Endothelial cell of umbilical vein (primary cell): ENCODE measurements at regions not wholly inside any gene's neighbourhood (a gene's known extent, or its start where the extent isn't known, plus 50 kb on each side); places are given as distances from the start of the nearest gene placed in this dataset.

ENCODE experiments used
- BruUV-seq: library from RNA; stranded (reverse); fragments of 400-500 nt; replicated peaks from 2 replicates; lab custom pipeline; 2021; lab: Mats Ljungman, UMichigan
- CTCF ChIA-PET: fragments of 300-600, 350-600 bp; sonication (Branson Sonifier 250); formaldehyde crosslinking; loops from one replicate; lab custom pipeline; 2021; ENCODE audit warnings: antibody characterized with exemption, inconsistent platforms; lab: Charles Lee
- POLR2A ChIA-PET: fragments of 300-600, 350-600 bp; sonication (Branson Sonifier 250); formaldehyde crosslinking; loops from one replicate; lab custom pipeline; 2021; ENCODE audit warnings: antibody characterized with exemption, inconsistent platforms; lab: Charles Lee
- DNase-seq: peaks from one replicate; pipeline ENCODE4 v3.0.0-alpha.2; 2011; ENCODE audit warnings: low read depth, low spot score
- FAIRE-seq: peaks from 2 replicates; lab custom pipeline; 2011; peaks lifted over from hg19 to GRCh38; lab: Jason Lieb, UNC
- H2AFZ ChIP-seq: 2 replicates; pipeline ENCODE4 v1.6.0; 2012; ENCODE audit warnings: low read depth, low read length, control low read depth, inconsistent platforms
- H3K27ac ChIP-seq: 2 replicates; pipeline ENCODE4 v1.5.1; 2011; ENCODE audit warnings: low read depth, mild to moderate bottlenecking, control low read depth, low read length, moderate library complexity; ENCODE audit not compliant: insufficient read depth
- H3K27me3 ChIP-seq, 2 experiments: 2 replicates each; pipeline versions ENCODE4 v1.6.0 to v1.6.1; 2011; ENCODE audit warnings: low read length in 2 of 2, mixed read lengths in 1 of 2; ENCODE audit not compliant: control insufficient read depth in 2 of 2, insufficient read depth in 2 of 2
- H3K36me3 ChIP-seq, 2 experiments: 2 replicates in 1 of 2; 3 replicates in 1 of 2; pipeline ENCODE4 v1.5.1; 2011; ENCODE audit warnings: low read length in 2 of 2, mild to moderate bottlenecking in 1 of 2, moderate library complexity in 1 of 2; ENCODE audit not compliant: control insufficient read depth in 2 of 2, insufficient read depth in 2 of 2; ENCODE audit errors: extremely low read depth in 1 of 2
- H3K4me1 ChIP-seq: 3 replicates; pipeline ENCODE4 v1.5.1; 2011; ENCODE audit warnings: mild to moderate bottlenecking, low read length; ENCODE audit not compliant: control insufficient read depth, insufficient read depth; ENCODE audit errors: extremely low read depth
- H3K4me2 ChIP-seq: 2 replicates; pipeline ENCODE4 v1.6.1; 2011; ENCODE audit warnings: low read length, control low read depth, mixed read lengths; ENCODE audit not compliant: insufficient read depth
- H3K4me3 ChIP-seq, 3 experiments: fragments of 200-600 bp in 1 of 3; sonication (generic), shearing (Covaris generic) in 1 of 3; replicated peaks in 1 of 3; 2 replicates each; pipeline ENCODE4 v1.5.1; 2011 to 2016; ENCODE audit warnings: control low read depth in 3 of 3, low read length in 3 of 3, mild to moderate bottlenecking in 2 of 3, inconsistent platforms in 1 of 3, low read depth in 1 of 3, moderate library complexity in 1 of 3; ENCODE audit not compliant: insufficient read depth in 1 of 3
- H3K79me2 ChIP-seq: 2 replicates; pipeline ENCODE4 v1.6.0; 2012; ENCODE audit warnings: low read length, inconsistent platforms; ENCODE audit not compliant: control insufficient read depth, insufficient read depth
- H3K9ac ChIP-seq: replicated peaks from 2 replicates; pipeline ENCODE3; 2011; ENCODE audit warnings: low read length, control low read depth; ENCODE audit not compliant: insufficient read depth; ENCODE audit errors: extremely low read depth
- H3K9me1 ChIP-seq: replicated peaks from 3 replicates; pipeline ENCODE4 v1.6.0; 2011; ENCODE audit warnings: mild to moderate bottlenecking, low read length; ENCODE audit not compliant: control insufficient read depth, insufficient read depth; ENCODE audit errors: extremely low read depth
- H3K9me3 ChIP-seq: replicated peaks from 2 replicates; pipeline ENCODE4 v1.5.1; 2012; ENCODE audit warnings: low read length, inconsistent platforms; ENCODE audit not compliant: control insufficient read depth, insufficient read depth
- H4K20me1 ChIP-seq: replicated peaks from 2 replicates; pipeline ENCODE3; 2011; ENCODE audit warnings: mild to moderate bottlenecking, low read length; ENCODE audit not compliant: control insufficient read depth, insufficient read depth; ENCODE audit errors: extremely low read depth
- EZH2 ChIP-seq: IDR thresholded peaks from 2 replicates; pipeline ENCODE4 v1.6.1; 2012; ENCODE audit warnings: borderline replicate concordance, low read depth, mild to moderate bottlenecking, moderate library complexity, low read length, inconsistent platforms; ENCODE audit not compliant: severe bottlenecking
- FOS ChIP-seq: IDR thresholded peaks from 2 replicates; pipeline ENCODE4 v1.6.1; 2011; ENCODE audit warnings: mild to moderate bottlenecking, low read length, moderate library complexity, borderline replicate concordance; ENCODE audit not compliant: insufficient read depth
- GATA2 ChIP-seq: IDR thresholded peaks from 2 replicates; pipeline ENCODE4 v1.7.0; 2011; ENCODE audit warnings: low read depth, mild to moderate bottlenecking, moderate library complexity, mixed read lengths, low read length; ENCODE audit not compliant: insufficient read length, insufficient read depth
- JUN ChIP-seq: IDR thresholded peaks from 2 replicates; pipeline ENCODE4 v1.6.1; 2011; ENCODE audit warnings: borderline replicate concordance, low read depth; ENCODE audit not compliant: insufficient read length, insufficient read depth
- MYC ChIP-seq: IDR thresholded peaks from one replicate; pipeline ENCODE4 v1.6.1; 2011; ENCODE audit warnings: mild to moderate bottlenecking, low read depth, low read length
- POLR2A ChIP-seq: IDR thresholded peaks from 2 replicates; pipeline ENCODE4 v1.6.1; 2012; ENCODE audit warnings: low read depth, mild to moderate bottlenecking, control low read depth, low read length
- POLR2AphosphoS5 ChIP-seq: IDR thresholded peaks from 2 replicates; pipeline ENCODE4 v1.6.1; 2012; ENCODE audit warnings: low read depth, mild to moderate bottlenecking, control low read depth, low read length, moderate library complexity; ENCODE audit not compliant: insufficient read depth
- dilution Hi-C: fragments of 300-500 bp; cut with MboI; formaldehyde crosslinking; loops from one replicate; pipeline ENCODE4 v1.15.0; 2019; ENCODE audit warnings: low sequenced_read_pairs; ENCODE audit not compliant: extremely low pct_ligation_motif_present
- intact Hi-C: fragments of 100-400 bp; cut with micrococcal nuclease; formaldehyde crosslinking; loops from one replicate; pipeline ENCODE4 v1.10.0; 2022
- TF ChIP-seq, protein P1 (sequence below), 2 donors: IDR thresholded peaks; 1 replicate in 1 of 2; 2 replicates in 1 of 2; pipeline ENCODE4 v1.5.1; 2011; ENCODE audit warnings: low read length in 2 of 2, mild to moderate bottlenecking in 2 of 2, moderate library complexity in 2 of 2, control low read depth in 1 of 2, inconsistent platforms in 1 of 2, low read depth in 1 of 2; ENCODE audit not compliant: insufficient read depth in 1 of 2; ENCODE audit errors: extremely low read depth in 1 of 2
- TF ChIP-seq, protein P2 (sequence below): IDR thresholded peaks from 2 replicates; pipeline ENCODE4 v1.6.1; 2011; ENCODE audit not compliant: insufficient read depth, insufficient read length

- Histone ChIP-seq H3K9me1 (no peaks in the 10 kb centered on the region), H3K27ac (no peak overlapping the region), H3K27me3 (no peaks in the 10 kb centered on the region), H3K4me2 (no peak overlapping the region), H3K9me3 (no peaks in the 10 kb centered on the region), H4K20me1 (no peaks in the 10 kb centered on the region), H3K9ac (no peak overlapping the region), H3K79me2 (no peaks in the 10 kb centered on the region), H3K4me3 (no peak overlapping the region), H2AFZ (no peak overlapping the region), H3K36me3 (no peaks in the 10 kb centered on the region), H3K4me1 (no peaks in the 10 kb centered on the region)
- dilution Hi-C loops, result no loop called here
- peak; percentile 18 for DNase-seq
- ChIA-PET CTCF (no interaction called here), POLR2A (no interaction called here)
- no TSS peak for BruUV-seq
- no peak for FAIRE-seq
- no peak for TF ChIP-seq JUN
- TF ChIP-seq MYC, result no peak
- TF ChIP-seq GATA2, result no peak
- TF ChIP-seq, protein P1, sequence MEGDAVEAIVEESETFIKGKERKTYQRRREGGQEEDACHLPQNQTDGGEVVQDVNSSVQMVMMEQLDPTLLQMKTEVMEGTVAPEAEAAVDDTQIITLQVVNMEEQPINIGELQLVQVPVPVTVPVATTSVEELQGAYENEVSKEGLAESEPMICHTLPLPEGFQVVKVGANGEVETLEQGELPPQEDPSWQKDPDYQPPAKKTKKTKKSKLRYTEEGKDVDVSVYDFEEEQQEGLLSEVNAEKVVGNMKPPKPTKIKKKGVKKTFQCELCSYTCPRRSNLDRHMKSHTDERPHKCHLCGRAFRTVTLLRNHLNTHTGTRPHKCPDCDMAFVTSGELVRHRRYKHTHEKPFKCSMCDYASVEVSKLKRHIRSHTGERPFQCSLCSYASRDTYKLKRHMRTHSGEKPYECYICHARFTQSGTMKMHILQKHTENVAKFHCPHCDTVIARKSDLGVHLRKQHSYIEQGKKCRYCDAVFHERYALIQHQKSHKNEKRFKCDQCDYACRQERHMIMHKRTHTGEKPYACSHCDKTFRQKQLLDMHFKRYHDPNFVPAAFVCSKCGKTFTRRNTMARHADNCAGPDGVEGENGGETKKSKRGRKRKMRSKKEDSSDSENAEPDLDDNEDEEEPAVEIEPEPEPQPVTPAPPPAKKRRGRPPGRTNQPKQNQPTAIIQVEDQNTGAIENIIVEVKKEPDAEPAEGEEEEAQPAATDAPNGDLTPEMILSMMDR (IDR thresholded peaks at IDR 0.05; ENCODE audit: extremely low read depth in 1 of 2, insufficient read depth in 1 of 2, low read depth in 1 of 2, low read length in 2 of 2), result no peak
- intact Hi-C loops, result no loop called here
These were observed 454.7 kb downstream of the PYDC2 start for GRCh38 chr3:191915712-191916111.

GRCh38 chr3:191919491-191920026, 458.6 kb downstream of the PYDC2 start:
- no peak for TF ChIP-seq FOS
- TF ChIP-seq, protein P1 (IDR thresholded peaks at IDR 0.05; ENCODE audit: extremely low read depth in 1 of 2, insufficient read depth in 1 of 2, low read depth in 1 of 2, low read length in 2 of 2), result no peak
- no peak for TF ChIP-seq JUN
- TF ChIP-seq GATA2, result no peak
- TF ChIP-seq, protein P2, sequence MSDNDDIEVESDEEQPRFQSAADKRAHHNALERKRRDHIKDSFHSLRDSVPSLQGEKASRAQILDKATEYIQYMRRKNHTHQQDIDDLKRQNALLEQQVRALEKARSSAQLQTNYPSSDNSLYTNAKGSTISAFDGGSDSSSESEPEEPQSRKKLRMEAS, result no peak
- no peak for TF ChIP-seq MYC
- no peak for TF ChIP-seq EZH2
- TF ChIP-seq POLR2AphosphoS5, result no peak
- no peak for TF ChIP-seq POLR2A
- POLR2A ChIA-PET, result no interaction called here
- no TSS peak for BruUV-seq
- DNase-seq (no peak), FAIRE-seq (no peak)
- no peaks in the 10 kb centered on the region for H3K9me1 ChIP-seq
- H3K36me3 ChIP-seq, result no peaks in the 10 kb centered on the region
- no peaks in the 10 kb centered on the region for H3K9me3 ChIP-seq
- no peaks in the 10 kb centered on the region for H3K79me2 ChIP-seq
- no peak overlapping the region for H3K27ac ChIP-seq
- H3K4me2 ChIP-seq, result no peak overlapping the region
- H3K9ac ChIP-seq, result no peak overlapping the region
- no peaks in the 10 kb centered on the region for H4K20me1 ChIP-seq
- H3K4me1 ChIP-seq, result no peaks in the 10 kb centered on the region
- H3K27me3 ChIP-seq, result no peaks in the 10 kb centered on the region
- dilution Hi-C loops (no loop called here), intact Hi-C loops (no loop called here)
- no peak overlapping the region for H3K4me3 ChIP-seq
- no peak overlapping the region for H2AFZ ChIP-seq
- CTCF ChIA-PET, result no interaction called here
